ENCODE measurements at regions not wholly inside any gene's neighbourhood (a gene's known extent, or its start where the extent isn't known, plus 50 kb on each side); places are given as distances from the start of the nearest gene placed in this dataset.
"Not testable (repeated sequence)": the region's sequence is repeated elsewhere in the genome, so short reads cannot be mapped to it uniquely, and the experiment has no call there.

DNA sequence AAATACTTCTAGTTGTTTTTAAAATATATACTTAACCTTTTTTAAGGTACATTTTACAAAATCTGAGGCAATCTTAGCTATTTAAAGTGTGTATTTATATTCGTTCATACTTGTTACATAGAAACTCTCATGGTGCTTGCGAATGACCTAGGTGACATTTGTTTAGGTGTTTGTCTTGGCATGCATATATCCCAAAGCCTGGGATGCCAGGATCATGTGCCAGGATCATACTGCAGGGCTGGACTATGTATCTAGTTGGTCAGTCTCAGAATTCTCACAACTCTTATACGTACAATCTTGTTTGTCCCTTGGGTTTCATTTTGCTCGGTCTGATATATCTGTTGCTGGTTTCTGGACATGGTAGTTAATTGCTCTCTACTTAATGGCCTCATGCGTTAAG lies 109.9 kb upstream of the WIPF3 start:
- not testable (repeated sequence) for DNase-seq (ENCODE audit: low spot score); FAIRE-seq

DNA sequence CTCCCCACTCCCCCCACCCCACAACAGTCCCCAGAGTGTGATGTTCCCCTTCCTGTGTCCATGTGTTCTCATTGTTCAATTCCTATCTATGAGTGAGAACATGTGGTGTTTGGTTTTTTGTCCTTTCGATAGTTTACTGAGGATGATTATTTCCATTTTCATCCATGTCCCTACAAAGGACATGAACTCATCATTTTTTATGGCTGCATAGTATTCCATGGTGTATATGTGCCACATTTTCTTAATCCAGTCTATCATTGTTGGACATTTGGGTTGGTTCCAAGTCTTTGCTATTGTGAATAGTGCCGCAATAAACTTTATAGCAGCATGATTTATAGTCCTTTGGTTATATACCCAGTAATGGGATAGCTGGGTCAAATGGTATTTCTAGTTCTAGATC lies 106.6 kb upstream of the WIPF3 start:
- not testable (repeated sequence) for FAIRE-seq; DNase-seq (ENCODE audit: low spot score)

DNA sequence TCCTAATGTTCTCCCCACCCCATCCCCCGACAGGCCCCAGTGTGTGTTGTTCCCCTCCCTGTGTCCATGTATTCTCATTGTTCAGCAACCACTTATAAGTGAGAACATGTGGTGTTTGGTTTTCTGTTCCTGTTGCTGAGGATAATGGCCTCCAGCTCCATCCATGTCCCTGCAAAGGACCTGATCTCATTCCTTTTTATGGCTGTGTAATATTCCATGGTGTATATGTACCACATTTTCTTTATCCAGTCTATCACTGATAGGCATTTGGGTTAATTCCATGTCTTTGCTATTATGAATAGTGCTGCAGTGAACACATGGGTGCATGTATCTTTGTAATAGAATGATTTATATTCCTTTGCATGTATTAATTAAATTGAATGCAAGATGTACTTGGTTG lies 104.8 kb upstream of the WIPF3 start:
- not testable (repeated sequence) for DNase-seq (ENCODE audit: low spot score); FAIRE-seq

DNA sequence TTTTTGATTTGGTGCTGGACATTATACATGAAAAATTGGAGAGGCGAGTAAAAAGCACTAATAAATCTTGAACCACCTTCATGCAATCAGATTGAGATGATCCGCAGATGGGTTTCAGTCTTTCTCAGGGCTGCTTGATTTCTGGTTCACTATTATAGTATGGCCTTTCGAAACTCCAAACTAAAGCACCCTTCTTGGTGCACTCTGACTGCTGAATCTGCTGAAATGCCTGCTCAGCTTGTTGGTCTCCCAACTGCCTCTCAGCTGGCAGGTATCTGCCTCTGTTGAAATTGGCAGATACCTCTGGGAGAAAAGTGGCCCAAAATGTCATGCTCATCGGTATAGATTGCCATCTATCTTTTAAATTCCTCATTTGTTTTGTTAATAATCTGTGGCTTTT lies 102.5 kb upstream of the WIPF3 start:
- not testable (repeated sequence) for DNase-seq (ENCODE audit: low spot score); FAIRE-seq

DNA sequence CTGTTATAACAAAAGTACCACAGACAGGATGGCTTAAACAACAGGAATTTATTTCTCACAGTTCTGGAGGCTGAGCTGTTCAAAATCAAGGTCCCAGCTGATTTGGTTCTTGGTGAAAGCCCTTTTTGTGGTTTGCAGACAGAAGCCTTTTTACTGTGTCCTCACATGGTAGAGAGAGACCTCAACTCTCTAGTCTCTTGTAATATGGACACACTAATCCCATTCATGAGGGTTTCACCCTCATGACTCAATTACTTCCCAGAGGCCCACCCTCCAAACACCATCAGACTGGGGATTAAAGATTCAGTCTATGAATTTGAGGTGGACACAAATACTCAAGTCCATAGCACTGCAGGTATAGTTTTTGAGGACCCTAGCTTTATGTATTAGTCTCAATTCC lies 97.3 kb upstream of the WIPF3 start:
- FAIRE-seq; DNase-seq (ENCODE audit: low spot score): not testable (repeated sequence)

DNA sequence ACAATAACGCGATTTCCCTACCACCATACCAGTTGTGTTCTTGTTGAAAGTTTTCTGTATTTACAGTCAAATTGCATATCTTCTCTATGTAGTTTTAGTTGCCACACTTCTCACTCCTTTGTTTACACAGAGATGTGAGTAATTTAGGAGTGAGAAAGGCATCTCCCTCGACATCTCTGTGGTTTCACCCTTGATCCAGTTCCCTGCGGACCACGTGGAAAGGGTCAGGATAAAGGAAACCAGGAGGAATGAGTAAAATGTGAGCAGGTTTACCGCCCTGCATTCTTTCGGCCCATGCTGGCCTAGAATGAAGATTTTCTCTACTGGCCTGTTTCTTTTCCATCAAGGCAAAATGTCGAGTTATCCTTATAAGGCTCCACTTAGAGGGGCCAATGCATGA lies 83.2 kb upstream of the WIPF3 start:
- peak; percentile 70 for DNase-seq (ENCODE audit: low spot score)
- not testable (repeated sequence) for FAIRE-seq

DNA sequence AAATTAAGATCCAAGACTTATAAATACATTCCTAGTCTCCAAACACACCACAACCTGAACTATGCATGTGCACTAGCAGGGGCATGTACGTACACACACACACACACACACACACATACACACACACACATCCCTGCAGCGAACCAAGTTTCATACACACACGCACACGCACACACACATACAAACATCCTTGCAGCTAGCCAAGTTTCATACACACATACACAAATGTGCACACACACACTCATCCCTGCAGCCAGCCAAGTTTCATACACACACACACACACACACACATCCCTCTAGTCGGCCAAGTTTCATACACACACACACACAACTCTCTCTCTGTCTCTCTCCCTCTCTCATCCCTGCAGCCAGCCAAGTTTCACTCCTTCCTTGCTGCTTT lies 82.7 kb upstream of the WIPF3 start:
- peak; percentile 94 for FAIRE-seq
- DNase-seq (ENCODE audit: low spot score): peak; percentile 5

DNA sequence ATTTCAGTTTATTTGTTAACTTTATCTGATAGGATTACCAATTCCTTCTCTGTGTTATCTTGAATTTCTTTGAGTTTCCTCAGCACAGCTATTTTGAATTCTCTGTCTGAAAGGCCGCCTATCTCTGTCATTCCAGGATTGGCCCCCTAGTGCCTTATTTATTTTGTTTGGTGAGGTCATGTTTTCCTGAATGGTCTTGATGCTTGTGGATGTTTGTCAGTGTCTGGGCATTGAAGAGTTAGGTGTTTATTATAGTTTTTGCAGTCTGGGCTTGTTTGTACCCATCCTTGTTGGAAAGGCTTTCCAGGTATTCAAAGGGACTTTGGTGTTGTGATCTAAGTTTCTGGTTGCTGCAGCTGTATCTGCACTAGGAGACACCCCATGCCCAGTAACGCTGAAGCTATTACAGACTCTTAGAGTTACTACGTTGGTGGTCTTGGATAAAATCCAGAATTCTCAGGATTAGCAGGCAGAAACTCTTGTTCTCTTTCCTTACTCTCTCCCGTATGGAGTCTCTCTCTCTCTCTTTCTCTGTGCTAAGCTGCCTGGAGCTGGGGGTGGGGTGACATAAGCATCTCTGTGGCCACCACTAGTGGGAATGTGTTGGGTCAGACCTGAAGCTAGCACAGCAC lies 76.7 kb upstream of the WIPF3 start:
- DNase-seq (ENCODE audit: low spot score); FAIRE-seq: not testable (repeated sequence)

DNA sequence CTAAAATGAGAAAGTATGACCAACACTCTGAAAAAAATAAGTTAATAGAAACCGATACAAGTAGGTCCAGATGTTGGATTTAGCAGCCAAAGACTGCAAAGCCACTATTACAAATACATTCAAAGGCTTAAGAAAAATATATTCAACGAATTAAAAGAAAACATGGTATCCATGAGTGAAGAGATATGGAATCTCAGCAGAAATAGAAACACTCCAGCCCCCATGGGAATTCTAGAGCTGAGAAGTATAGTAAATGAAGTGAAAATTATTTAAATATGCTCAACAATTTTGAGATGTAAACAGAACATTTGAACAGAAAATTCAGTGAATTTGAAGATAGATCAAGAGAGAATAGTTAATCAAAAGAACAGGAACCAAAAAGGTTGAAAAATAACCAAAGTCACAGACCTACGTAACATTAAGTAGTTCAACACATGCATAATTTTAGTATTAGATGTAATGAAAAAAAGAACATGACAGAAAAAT lies 72.0 kb upstream of the WIPF3 start:
- DNase-seq (ENCODE audit: low spot score) (no peak), FAIRE-seq (no peak)

DNA sequence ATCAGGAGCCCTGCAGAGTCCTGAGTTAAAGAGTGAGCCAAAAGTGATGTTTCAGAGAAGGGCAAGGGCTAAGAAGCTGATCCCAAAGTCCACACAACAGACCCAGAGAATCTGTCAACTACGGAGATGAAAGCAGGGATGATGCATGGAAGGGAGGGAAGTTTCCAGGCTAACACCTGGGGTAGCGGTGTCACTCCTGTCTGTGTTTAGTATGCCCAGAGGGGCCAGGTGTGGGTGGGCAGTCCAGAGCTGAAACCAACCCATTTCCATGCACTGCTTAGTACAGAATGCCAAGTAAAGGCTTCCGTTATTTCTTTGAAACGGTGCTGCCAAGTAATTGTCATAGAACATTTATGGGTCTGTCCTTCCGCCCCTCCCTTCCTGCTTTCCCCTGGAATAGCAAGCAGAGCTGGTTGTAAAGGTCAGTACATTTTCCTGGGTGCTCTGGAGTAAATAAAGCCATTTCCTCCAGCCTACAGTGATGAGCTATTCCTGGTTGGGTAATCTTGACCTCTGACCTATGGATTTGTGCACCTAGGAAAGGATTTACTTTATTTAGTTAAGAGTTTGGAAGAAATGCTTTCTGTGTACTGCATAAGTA lies 58.6 kb upstream of the WIPF3 start:
- FAIRE-seq: peak; percentile 87
- not testable (repeated sequence) for DNase-seq (ENCODE audit: low spot score)

DNA sequence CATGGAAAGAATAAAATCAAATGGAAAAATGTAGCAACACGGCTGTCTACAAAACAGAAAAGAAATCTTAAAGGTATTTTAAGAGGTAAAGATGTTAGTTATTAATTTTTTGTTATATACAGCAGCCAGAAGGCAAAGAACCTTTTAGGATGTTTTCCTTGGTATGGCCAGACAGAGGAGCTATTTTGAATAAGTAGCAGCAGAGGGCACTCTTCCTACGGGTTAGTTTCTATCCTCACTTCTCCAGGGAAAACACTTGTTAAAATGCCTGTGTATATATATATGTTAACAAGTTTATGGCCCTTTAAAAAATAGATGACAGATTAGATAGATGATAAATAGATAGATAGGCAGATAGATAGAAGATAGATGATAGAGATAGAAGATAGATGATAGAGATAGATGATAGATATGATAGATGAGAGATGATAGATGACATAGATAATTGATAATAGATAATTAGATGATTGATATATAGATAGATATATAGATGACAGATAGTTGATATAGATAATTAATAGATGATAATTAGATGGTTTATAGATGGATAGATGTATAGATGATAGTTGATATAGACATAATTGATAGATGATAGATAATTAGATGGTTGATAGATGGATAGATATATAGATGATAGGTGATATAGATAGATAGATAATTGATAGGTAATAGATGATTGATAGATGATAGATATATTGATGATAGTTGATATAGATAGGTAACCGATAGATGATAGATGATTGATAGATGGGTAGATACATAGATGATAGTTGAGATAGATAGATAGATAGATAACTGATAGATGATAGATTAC lies 57.8 kb upstream of the WIPF3 start:
- FAIRE-seq (peak; percentile 5), DNase-seq (ENCODE audit: low spot score) (peak; percentile 30)

DNA sequence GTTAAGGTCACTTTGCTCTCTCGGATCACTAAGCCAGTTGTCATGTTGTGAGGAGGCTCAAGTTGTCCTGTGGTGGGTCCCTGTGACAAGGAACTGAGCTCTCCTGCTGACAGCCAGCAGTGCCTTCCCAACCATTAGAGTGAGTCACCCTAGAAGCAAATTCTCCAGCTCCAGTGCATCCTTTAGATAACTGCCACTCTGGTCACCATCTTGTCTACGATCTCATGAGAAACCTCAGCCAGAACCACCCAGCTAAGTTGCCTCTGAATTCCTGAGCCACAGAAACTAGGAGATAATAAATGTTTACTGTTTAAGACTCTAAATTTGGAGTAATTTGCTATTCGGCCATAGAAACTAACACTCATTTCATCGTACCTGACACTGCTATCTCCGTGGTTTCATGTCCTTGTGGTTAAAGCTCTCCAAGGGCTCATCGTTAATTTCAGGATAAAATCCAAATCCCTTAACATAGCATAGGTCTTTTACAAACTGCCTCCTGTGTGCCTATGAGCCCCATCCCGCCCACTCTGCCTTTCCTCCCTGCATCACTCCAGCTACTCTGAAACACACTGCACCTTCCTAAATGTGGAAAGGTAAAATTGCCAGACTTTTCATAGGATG lies 56.5 kb upstream of the WIPF3 start:
- DNase-seq (ENCODE audit: low spot score) (no peak), FAIRE-seq (peak; percentile 90)

DNA sequence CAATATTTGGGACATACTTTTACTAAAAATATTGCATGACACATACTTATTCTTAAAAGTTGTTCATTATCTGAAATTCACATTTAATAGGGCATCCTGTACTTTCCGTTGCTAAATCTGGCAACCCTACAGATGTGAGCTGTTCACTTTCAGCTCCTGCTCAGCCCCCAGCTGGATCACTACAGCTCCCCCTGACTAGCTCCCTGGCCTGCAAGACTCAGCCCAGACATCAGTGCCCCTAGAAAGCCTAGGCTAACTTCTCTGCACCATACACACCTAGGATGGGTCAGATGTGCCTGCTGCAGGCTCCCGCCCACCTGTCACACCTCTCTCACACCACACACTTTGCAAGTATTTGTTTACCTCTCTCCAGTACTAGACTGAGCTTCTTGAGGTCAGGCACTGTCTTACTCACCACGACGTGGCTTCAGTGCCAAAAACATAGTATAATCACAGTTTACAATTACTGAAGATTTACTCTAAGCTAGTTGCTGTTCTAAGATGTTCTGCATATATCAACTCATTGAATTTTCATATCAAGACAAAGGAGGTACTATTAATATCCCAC lies 55.9 kb upstream of the WIPF3 start:
- DNase-seq (ENCODE audit: low spot score): not testable (repeated sequence)
- peak; percentile 68 for FAIRE-seq

DNA sequence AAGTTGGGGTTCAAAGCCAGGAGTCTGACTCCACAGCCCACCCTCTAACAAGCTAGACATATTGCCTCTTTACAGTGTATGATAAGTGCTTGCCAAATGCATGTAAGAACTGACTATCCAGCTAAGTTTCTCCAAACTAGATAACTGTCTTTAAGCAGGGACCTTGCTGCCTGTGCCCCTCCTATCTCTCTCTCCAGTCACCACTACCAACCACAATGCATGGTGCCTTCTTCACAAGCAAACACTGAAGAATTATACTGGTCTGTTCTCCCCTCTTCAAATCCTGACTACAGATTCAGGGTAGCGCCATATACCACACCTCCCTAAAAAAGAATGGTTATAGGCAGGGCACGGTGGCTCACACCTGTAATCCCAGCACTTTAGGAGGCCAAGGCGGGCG lies 55.3 kb upstream of the WIPF3 start:
- DNase-seq (ENCODE audit: low spot score); FAIRE-seq: not testable (repeated sequence)

DNA sequence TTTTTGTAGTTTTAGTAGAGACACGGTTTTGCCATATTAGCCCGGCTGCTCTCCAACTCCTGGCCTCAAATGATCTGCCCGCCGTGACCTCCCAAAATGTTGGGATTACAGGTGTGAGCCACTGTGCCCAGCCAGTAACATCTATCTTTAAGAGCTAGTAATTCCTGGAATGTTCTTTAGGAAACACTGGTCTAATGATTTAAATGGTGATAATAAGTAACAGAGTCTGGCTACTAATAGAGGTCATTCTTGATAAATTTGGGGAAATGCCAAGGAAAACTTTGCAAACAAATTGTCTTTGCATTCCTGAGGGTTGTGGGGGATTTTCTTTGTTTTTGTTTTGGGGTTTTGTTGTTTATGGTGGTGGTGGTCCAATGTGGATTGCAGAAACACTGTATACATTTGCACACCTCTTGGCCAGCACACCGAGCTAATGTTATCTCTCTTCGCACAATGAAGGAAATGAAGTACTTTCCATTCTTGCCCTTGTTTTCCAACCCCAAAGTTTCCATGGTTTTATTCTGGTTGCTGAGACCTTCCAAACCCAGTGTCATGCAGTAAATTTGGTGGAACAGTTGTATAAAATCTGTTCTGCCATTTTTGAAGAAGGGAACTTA lies 51.3 kb upstream of the WIPF3 start:
- no peak for DNase-seq (ENCODE audit: low spot score)

More for the DNA sequence above, 51.3 kb upstream of the WIPF3 start:
- FAIRE-seq: no peak

Data from urothelium cell line (cell line).